GM18951 (cell line): ENCODE measurements at regions not wholly inside any gene's neighbourhood (a gene's known extent, or its start where the extent isn't known, plus 50 kb on each side); places are given as distances from the start of the nearest gene placed in this dataset.

Experiments used
- POLR2A ChIP-seq: IDR thresholded peaks from 4 replicates; pipeline ENCODE4 v1.6.1; 2011; ENCODE audit warnings: mild to moderate bottlenecking; ENCODE audit not compliant: insufficient read length, insufficient read depth; ENCODE audit errors: extremely low read depth
- in situ Hi-C: fragments of 300-500 bp; cut with MboI; formaldehyde crosslinking; loops from one replicate; pipeline ENCODE4 v1.12.0; 2022; ENCODE audit warnings: low sequenced_read_pairs, mixed read lengths, inconsistent platforms; ENCODE audit not compliant: unreplicated experiment

DNA sequence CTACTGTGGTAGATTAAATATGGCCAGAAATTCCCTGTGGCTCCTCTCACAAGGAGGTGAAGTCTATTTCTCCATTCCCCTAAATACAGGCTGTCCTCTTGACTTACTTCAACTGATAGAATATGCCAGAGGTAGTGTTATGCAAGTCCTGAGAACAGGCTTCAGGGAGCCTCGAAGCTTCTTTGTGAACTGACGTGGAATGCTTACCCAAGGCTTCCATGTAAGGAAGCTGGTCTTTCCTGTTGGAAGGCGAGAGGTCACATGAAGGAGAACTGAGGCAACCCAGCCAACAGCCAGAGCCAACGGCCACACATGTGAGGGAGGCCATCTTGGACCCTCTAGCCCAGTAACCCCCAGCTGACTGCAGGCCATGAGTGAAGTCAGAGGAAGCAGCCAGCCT lies 267.9 kb downstream of the MRTFB start:
- no peak for TF ChIP-seq POLR2A
- in situ Hi-C loops = no loop called here

DNA sequence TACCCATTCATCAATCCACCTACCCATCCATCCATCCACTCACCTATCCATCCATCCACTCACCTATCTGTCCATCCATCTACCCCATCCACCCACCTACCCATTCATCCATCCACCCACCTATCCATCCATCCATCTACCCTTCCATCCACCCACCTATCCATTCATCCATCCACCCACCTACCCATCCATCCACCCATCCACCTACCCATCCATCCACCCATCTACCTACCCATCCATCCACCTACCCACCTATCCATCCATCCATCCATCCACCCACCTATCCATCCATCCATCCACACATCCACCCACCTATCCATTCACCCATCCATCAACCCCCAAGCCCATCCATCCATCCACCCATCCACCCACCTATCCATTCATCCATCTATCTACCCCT lies 267.1 kb downstream of the MRTFB start:
- in situ Hi-C loops = no loop called here
- TF ChIP-seq POLR2A = no peak

DNA sequence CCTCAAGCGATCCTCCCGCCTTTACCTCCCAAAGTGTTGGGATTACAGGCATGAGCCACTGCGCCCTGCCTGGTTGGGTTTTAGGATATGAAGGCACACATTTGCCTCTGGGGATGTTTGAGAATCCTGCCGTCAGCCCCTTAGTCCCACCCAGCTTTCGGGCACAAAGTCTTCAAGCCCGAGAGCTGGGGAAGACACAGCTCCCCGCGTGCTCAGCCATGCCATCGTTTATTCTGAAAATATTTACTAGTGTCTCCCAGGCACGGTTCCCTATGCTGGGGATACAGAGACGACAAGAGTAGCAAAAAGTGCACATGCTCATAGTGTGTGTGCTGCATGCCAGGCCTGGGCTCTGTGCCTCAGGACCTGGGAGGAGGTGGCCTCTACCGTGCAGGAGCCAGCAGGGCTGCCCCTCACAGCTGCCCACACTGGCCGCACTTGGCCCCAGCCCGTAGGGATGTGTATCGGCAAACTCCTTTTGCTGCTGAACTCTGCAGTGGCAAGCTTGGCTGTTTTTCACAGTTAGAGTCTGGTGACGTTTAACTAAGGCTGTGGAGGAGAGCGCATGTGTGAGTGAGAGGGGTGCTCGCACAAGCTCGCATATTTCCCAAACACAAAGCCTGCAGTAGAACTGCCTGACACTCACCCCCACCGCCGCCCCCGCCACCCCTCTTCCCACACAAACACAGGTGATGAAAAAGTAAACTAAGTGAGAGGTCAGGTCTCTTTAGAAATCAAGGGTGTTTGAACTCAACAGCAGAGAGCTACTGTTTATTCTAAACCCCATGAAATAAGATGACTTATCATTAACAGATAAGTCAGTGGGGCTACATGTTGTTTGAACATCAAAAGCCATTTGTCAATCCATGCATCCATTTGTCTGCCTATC lies 266.4 kb downstream of the MRTFB start:
- no peak for TF ChIP-seq POLR2A
- in situ Hi-C loops = no loop called here

DNA sequence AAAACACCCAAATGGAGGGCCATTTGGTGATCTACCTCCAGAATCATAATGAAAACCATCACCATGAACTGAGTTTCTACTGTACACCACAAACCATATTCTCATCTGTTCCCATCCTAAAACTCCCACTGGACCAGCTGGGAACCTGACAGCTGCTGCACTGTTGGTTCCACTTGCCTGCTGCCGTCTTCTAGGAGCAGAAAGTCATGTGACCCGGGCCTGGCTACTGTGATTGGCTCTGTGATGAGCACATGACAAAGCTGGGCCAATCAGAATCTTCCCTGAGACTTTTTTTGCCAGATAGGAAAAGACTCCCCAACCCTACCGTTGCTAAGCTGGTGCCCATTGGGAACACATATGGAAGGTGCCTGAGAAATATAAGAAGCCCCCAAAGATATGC lies 264.2 kb downstream of the MRTFB start:
- in situ Hi-C loops = no loop called here
- no peak for TF ChIP-seq POLR2A

DNA sequence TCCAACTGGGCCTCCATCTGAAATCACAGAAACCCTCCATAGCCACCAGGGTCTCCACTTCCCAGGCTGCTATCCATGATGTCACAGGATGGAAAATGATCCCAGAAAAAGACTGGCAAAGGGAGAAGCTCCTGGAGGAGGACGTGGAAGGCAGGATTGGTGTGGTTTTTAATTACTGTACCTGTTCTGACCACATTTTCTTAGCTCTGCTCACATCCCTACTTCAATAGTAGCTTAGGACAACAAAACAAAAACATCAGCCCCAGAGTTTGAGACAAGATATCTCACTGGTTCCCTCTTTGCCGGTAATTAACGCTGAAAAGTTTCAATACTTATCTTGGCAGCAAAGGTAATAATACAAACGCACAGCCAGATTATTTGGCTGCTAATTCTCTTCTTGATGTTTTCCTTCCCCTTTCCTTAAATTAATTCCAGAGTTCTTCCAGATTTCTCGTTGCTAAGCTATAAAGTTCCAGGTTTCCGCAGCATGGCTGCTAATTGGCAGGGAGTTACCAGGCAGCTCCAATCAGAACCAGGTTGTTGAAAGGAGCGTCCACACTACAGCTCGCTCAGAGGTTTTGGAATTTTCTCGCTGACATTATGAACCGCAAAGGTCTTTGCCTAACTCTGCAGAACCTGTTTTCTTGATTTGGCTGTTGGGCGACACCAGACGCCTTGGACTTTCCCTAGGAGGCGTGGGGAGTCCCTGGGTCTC lies 263.4 kb downstream of the MRTFB start:
- no peak for TF ChIP-seq POLR2A
- in situ Hi-C loops = no loop called here

DNA sequence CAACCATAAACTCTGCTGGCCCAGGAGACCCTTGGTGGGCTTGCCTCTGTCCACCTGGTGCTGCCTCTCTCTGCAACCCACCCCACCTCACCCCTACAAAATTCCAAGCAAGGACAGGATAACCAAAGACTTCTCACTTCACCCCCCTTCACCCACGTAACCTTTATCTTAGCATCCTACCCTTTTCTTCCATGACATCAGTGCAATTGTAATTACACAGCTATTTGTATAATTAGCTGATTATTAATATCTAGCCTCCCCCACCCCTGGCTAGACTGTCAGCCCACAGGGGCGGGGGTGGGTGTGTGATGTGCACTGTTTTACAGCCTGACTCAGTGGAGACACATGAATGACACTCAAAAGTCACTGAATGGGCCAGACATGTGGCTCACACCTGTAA lies 262.2 kb downstream of the MRTFB start:
- in situ Hi-C loops = no loop called here
- TF ChIP-seq POLR2A = no peak

DNA sequence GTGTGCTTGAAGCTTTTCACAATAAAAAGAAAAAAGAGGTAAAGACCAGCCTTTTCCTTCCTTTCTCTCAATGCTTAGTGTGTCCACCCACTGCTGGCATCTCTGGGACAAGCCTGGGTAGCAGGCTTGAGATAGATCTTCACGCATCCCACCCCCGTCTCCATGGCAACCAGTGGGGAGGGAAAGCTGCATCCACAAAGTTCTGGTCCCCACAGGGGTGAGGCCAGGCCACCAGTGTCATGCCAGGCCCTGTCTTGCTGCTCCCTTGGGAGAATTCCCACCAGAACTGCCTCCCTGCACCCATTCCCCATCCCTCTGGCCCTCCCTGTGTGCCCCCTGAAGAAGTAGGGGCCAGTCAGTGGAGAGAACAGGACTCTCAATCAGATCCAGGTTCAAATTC lies 259.9 kb downstream of the MRTFB start:
- in situ Hi-C loops = no loop called here
- TF ChIP-seq POLR2A = no peak

DNA sequence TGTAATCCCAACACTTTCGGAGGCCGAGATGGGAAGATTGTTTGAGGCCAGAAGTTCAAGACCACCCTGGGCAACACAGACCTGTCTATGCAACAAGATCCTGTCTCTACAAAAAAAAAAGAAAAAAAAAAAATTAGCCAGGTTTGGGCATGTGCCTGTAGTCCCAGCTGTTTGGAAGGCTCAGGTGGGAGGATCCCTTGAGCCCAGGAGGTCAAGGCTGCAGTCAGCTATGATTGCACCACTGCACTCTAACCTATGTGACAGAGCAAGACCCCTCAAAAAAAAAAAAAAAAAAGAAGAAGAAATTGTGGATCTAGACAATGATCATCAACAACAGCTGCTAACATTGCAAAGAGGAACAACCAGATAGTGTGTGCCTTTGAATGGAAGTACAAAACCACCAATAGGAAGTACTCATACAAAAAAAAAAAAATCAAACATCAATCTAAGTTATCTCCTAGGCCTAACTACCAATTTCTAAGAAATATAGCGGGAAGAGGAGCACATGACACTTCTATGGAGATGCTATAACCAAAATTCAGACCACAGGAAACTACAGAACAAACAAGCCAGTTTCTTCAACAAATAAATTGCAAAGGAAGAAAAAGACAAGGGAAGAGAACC lies 258.7 kb downstream of the MRTFB start:
- no peak for TF ChIP-seq POLR2A
- in situ Hi-C loops = no loop called here

DNA sequence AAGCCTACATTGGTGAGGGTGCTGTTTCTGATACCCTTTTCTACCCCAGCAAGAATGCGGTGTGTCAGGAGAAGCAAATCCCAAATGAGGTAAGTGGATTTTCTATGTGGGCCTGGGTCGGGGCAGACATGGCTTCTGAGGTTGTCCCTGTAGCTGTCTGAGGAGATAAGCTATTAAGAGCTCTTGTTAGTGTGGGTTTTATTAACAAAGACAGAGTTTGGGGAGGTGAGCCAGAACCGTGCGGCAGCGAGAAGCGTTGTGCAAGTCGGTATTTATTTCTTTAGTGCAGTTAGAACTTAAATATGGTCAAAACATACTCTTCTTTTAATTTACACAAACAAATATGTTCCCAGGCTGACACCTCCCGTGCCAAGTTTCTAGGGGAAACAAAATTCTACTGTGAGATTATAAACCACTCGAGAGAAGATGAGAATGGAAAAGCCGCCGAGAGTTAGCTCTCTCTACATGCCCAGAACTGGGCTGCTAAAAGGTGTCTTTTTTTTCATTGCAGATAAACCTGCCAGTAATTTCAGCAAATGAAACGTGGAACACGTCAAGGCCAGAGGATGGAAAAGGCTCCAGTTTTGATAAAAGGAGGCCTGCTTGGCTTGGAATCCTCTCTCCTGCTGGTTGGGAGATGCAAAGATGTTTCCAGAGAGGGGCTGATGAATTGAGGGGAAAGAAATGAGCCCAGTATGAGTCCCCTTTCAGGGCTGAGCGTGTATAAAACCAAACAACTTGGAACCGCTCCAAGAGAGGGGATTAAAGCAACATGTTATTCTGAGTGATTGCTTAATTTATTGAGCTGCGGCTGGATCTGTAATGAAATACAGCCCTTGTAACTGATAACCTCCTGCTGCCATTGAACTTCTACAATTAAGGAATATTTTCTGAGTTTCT lies 254.6 kb downstream of the MRTFB start:
- no peak for TF ChIP-seq POLR2A
- in situ Hi-C loops = no loop called here

DNA sequence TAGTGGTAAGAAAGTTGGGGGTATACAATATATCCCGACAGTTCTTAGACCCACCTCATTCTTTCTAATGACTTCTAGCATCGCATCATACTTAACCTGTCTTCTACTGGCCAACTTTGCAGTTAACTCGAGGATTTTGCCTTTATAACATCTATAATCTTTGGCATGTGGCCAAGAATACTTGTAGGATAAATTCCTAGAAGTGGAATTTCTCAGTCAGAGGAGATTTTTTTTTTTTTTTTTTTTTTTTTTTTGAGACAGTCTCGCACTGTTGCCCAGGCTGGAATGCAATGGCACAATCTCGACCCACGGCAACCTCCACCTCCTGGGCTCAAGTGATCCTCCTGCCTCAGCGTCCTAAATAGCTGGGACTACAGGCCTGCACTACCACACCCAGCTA lies 253.5 kb downstream of the MRTFB start:
- no peak for TF ChIP-seq POLR2A
- in situ Hi-C loops = no loop called here

DNA sequence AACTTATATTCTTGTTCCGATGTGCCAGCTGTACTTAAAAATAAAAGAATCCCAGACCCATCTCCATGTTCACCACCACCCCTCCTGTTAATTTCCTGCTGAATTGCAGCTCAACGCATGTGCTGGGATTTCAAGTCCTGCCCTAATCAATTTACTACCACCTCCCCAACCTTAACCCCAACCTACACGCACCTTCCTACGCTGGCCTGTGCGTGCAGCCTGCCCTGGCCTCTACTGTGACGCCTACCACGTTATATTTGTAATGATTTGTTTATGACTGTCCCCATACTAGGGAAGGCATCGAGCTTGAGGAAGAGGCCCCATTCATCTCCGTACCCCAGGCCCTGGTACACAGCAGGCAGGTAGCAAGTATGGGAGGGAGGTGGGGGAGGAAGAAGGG lies 251.1 kb downstream of the MRTFB start:
- in situ Hi-C loops = no loop called here

DNA sequence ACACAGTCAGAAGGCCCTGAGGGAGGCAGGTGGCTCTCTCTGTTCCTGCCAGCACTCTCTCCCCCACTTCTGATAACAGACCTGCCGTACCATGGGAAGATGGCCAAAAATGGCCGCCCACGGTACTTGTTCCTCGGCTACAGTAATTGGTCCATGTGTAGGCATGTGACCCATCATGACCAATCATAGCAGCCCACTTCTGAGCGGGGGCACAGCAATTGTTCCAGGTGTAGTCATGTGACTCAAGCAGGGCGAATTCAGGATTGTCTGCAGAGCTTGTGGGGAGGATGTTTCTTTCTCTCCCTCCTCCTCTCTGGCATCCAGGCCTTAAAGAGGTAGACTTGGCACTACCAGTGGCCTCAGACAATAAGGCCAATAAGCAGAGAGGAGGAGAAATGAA lies 250.4 kb downstream of the MRTFB start:
- no peak for TF ChIP-seq POLR2A
- in situ Hi-C loops = no loop called here

More for the DNA sequence above, 251.1 kb downstream of the MRTFB start:
- no peak for TF ChIP-seq POLR2A

DNA sequence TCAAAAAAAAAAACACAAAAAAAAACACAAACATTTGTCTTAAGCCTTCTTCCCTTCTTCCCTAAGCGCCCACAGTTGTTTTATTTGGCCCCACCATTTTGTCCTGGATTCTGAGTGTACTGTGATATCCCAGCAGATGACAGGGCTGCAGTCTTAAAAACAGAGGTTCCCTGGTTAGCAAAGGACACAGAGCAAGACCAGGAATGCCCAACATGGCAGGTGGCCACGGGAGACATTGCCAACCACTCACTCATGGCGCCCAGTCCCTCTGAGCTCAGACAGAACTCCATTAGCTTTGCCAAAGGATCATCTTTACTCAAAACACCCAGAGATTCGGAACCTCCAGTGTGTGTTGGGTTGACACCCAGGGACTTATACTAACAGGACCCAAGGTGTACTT lies 249.3 kb downstream of the MRTFB start:
- TF ChIP-seq POLR2A = no peak
- in situ Hi-C loops = no loop called here
